ENCODE measurements at regions not wholly inside any gene's neighbourhood (a gene's known extent, or its start where the extent isn't known, plus 50 kb on each side); places are given as distances from the start of the nearest gene placed in this dataset.
"Not testable (repeated sequence)": the region's sequence is repeated elsewhere in the genome, so short reads cannot be mapped to it uniquely, and the experiment has no call there.

GRCh38 chr6:139962654-139963347 is 588.4 kb upstream of the CITED2 start:
- Histone ChIP-seq H3K27me3 (no peaks in the 10 kb centered on the region), H3K36me3 (no peaks in the 10 kb centered on the region), H3K4me3 (no peak overlapping the region), H3K9me3 (no peaks in the 10 kb centered on the region)
- no peak for DNase-seq

- no peaks in the 10 kb centered on the region for H3K27me3 ChIP-seq
- H3K9me3 ChIP-seq, result no peaks in the 10 kb centered on the region; the same call in 1 of the 2 replicates
- no peak for DNase-seq
- no peaks in the 10 kb centered on the region for H3K36me3 ChIP-seq
- no peak overlapping the region for H3K4me3 ChIP-seq
Observed at GRCh38 chr6:139961190-139961589, 586.7 kb upstream of the CITED2 start.

GRCh38 chr6:139960671-139961070 is 586.2 kb upstream of the CITED2 start:
- Histone ChIP-seq H3K27me3 (no peaks in the 10 kb centered on the region), H3K36me3 (no peaks in the 10 kb centered on the region), H3K9me3 (no peaks in the 10 kb centered on the region; the same call in 1 of the 2 replicates), H3K4me3 (no peak overlapping the region)
- no peak for DNase-seq

- DNase-seq, result no peak
- H3K27me3 ChIP-seq, result no peaks in the 10 kb centered on the region
- peaks cover 13% of the 10 kb centered on the region for H3K9me3 ChIP-seq
- no peaks in the 10 kb centered on the region for H3K36me3 ChIP-seq
- H3K4me3 ChIP-seq, result no peak overlapping the region
Observed at GRCh38 chr6:139955366-139956155, 581.1 kb upstream of the CITED2 start.

GRCh38 chr6:139954463-139955071 is 580.1 kb upstream of the CITED2 start:
- Histone ChIP-seq H3K4me3 (no peak overlapping the region), H3K36me3 (no peaks in the 10 kb centered on the region), H3K27me3 (no peaks in the 10 kb centered on the region), H3K9me3 (peaks cover 13% of the 10 kb centered on the region)
- no peak for DNase-seq

- H3K36me3 ChIP-seq, H3K4me3 ChIP-seq, DNase-seq, H3K27me3 ChIP-seq: not testable (repeated sequence)
- H3K9me3 ChIP-seq, result peaks cover 13% of the 10 kb centered on the region
Observed at GRCh38 chr6:139953780-139954179, 579.3 kb upstream of the CITED2 start.

- Histone ChIP-seq H3K9me3 (peaks cover 13% of the 10 kb centered on the region), H3K36me3 (no peaks in the 10 kb centered on the region), H3K4me3 (no peak overlapping the region), H3K27me3 (no peaks in the 10 kb centered on the region)
- DNase-seq, result no peak
Observed at GRCh38 chr6:139951172-139951571, 576.7 kb upstream of the CITED2 start.

GRCh38 chr6:139944976-139945375 is 570.5 kb upstream of the CITED2 start:
- no peak for DNase-seq
- Histone ChIP-seq H3K36me3 (0 out of 2 replicates have a peak, but pooled peaks cover 2% of the 10 kb centered on the region), H3K9me3 (no peaks in the 10 kb centered on the region), H3K27me3 (no peaks in the 10 kb centered on the region), H3K4me3 (no peak overlapping the region)

- DNase-seq, result no peak
- Histone ChIP-seq H3K4me3 (no peak overlapping the region), H3K27me3 (no peaks in the 10 kb centered on the region), H3K36me3 (0 out of 2 replicates have a peak, but pooled peaks cover 2% of the 10 kb centered on the region), H3K9me3 (no peaks in the 10 kb centered on the region)
Observed at GRCh38 chr6:139944131-139944530, 569.7 kb upstream of the CITED2 start.

GRCh38 chr6:139943391-139943790 is 568.9 kb upstream of the CITED2 start:
- no peaks in the 10 kb centered on the region for H3K9me3 ChIP-seq
- 0 out of 2 replicates have a peak, but pooled peaks cover 2% of the 10 kb centered on the region for H3K36me3 ChIP-seq
- no peaks in the 10 kb centered on the region for H3K27me3 ChIP-seq
- DNase-seq, result no peak
- no peak overlapping the region for H3K4me3 ChIP-seq

GRCh38 chr6:139942331-139942730 is 567.9 kb upstream of the CITED2 start:
- no peak for DNase-seq
- H3K27me3 ChIP-seq, result no peaks in the 10 kb centered on the region
- H3K36me3 ChIP-seq, result 0 out of 2 replicates have a peak, but pooled peaks cover 2% of the 10 kb centered on the region
- H3K9me3 ChIP-seq, result peaks cover 2% of the 10 kb centered on the region; the same call in 1 of the 2 replicates
- H3K4me3 ChIP-seq, result no peak overlapping the region

- no peak overlapping the region for H3K4me3 ChIP-seq
- peaks cover 2% of the 10 kb centered on the region; the same call in 1 of the 2 replicates for H3K9me3 ChIP-seq
- DNase-seq, result no peak
- H3K27me3 ChIP-seq, result no peaks in the 10 kb centered on the region
- H3K36me3 ChIP-seq, result 0 out of 2 replicates have a peak, but pooled peaks cover 2% of the 10 kb centered on the region
Observed at GRCh38 chr6:139941826-139942225, 567.4 kb upstream of the CITED2 start.

GRCh38 chr6:139940741-139941729 is 566.6 kb upstream of the CITED2 start:
- no peak for DNase-seq
- no peak overlapping the region for H3K4me3 ChIP-seq

GRCh38 chr6:139939189-139939979 is 564.9 kb upstream of the CITED2 start:
- Histone ChIP-seq H3K27me3 (no peaks in the 10 kb centered on the region), H3K36me3 (0 out of 2 replicates have a peak, but pooled peaks cover 2% of the 10 kb centered on the region), H3K4me3 (no peak overlapping the region), H3K9me3 (peaks cover 2% of the 10 kb centered on the region; the same call in 1 of the 2 replicates)
- no peak for DNase-seq

More at GRCh38 chr6:139940741-139941729, 566.6 kb upstream of the CITED2 start:
- Histone ChIP-seq H3K36me3 (0 out of 2 replicates have a peak, but pooled peaks cover 2% of the 10 kb centered on the region), H3K9me3 (peaks cover 2% of the 10 kb centered on the region; the same call in 1 of the 2 replicates), H3K27me3 (no peaks in the 10 kb centered on the region)

GRCh38 chr6:139932671-139933070 is 558.2 kb upstream of the CITED2 start:
- DNase-seq, result no peak
- no peaks in the 10 kb centered on the region for H3K27me3 ChIP-seq
- no peaks in the 10 kb centered on the region for H3K36me3 ChIP-seq
- H3K4me3 ChIP-seq, result no peak overlapping the region
- H3K9me3 ChIP-seq, result no peaks in the 10 kb centered on the region; the same call in 1 of the 2 replicates
